Activated naive CD4-positive, alpha-beta T cell treated with anti-CD3 and anti-CD28 coated beads for 36 hours (primary cell): ENCODE measurements at regions not wholly inside any gene's neighbourhood (a gene's known extent, or its start where the extent isn't known, plus 50 kb on each side); places are given as distances from the start of the nearest gene placed in this dataset.

Experiments
- CTCF ChIA-PET: fragments of 350-600 bp; sonication (Branson Sonifier 250); formaldehyde crosslinking; loops from one replicate; lab custom pipeline; 2021; ENCODE audit warnings: antibody characterized with exemption; lab: Charles Lee
- DNase-seq: peaks from one replicate; pipeline ENCODE4 v3.0.0-alpha.2; 2020
- H3K27ac Mint-ChIP-seq: one replicate; pipeline ENCODE4 v1.8.0; 2021; ENCODE audit warnings: mild to moderate bottlenecking, mixed read lengths
- H3K27me3 Mint-ChIP-seq: one replicate; pipeline ENCODE4 v1.8.0; 2021; ENCODE audit warnings: low read depth, mixed read lengths
- H3K36me3 Mint-ChIP-seq: one replicate; pipeline ENCODE4 v1.8.0; 2021; ENCODE audit warnings: low read depth, mixed read lengths
- H3K4me1 Mint-ChIP-seq: one replicate; pipeline ENCODE4 v1.8.0; 2021; ENCODE audit warnings: low read depth, mixed read lengths
- H3K4me3 Mint-ChIP-seq: one replicate; pipeline ENCODE4 v1.8.0; 2021; ENCODE audit warnings: mild to moderate bottlenecking, moderate library complexity, mixed read lengths
- H3K9me3 Mint-ChIP-seq: one replicate; pipeline ENCODE4 v1.8.0; 2021; ENCODE audit warnings: mixed read lengths
- intact Hi-C: fragments of 100-400 bp; cut with micrococcal nuclease; formaldehyde crosslinking; loops from one replicate; pipeline ENCODE4 v1.15.1; 2023

DNA sequence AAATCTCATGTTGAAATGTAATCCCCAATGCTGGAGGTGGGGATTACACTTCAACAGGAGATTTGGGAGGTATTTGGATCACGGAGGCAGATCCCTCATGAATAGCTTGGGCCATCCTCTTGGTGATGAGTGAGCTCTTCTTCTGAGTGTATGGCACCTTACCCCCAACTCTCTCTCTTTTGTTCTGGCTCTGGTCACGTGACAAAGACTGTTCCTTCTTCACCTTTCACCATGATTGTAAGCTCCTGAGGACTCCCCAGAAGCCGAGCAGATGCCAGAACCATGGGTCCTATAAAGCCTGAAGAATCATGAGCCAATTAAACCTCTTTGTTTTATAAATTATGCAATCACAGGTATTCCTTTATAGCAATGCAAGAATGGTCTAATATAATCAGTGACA, 684.2 kb downstream of the LIG4 start:
- H3K36me3 Mint-ChIP-seq, result no peaks in the 10 kb centered on the region
- H3K27ac Mint-ChIP-seq, result no peak overlapping the region
- no peaks in the 10 kb centered on the region for H3K4me1 Mint-ChIP-seq
- intact Hi-C loops, result no loop called here
- H3K27me3 Mint-ChIP-seq, result no peaks in the 10 kb centered on the region
- H3K4me3 Mint-ChIP-seq, result no peak overlapping the region
- CTCF ChIA-PET, result interaction anchor here (0.8 kb wide), 1 partner anchor 94 kb away, joined by 4 read pairs; no protein-coding TSS in a partner anchor
- no peaks in the 10 kb centered on the region for H3K9me3 Mint-ChIP-seq
- no peak for DNase-seq

DNA sequence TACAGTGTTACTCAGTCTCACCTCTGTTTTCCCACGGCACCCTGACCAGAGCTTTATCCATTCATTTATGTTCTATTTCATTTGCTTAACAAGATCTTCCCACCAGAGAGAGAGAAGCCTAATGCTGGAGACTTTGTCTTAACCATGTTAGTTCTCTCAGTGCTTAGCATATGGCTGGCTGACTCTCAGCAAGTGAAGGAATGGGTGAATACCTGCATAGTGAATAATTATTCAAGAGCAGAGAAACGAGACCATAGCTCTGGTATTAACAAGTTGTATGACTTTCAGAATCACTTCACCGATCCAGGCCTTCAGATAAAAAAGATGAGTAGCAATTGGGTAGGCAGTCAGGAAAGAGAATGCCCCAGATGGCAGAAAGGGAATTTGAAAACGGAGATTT, 686.3 kb downstream of the LIG4 start:
- DNase-seq, result no peak
- intact Hi-C loops, result no loop called here
- Mint-ChIP-seq H3K4me1 (no peaks in the 10 kb centered on the region), H3K27ac (no peak overlapping the region), H3K9me3 (no peaks in the 10 kb centered on the region), H3K4me3 (no peak overlapping the region), H3K27me3 (no peaks in the 10 kb centered on the region), H3K36me3 (no peaks in the 10 kb centered on the region)
- CTCF ChIA-PET, result no interaction called here

- CTCF ChIA-PET, result no interaction called here
- no peak for DNase-seq
- Mint-ChIP-seq H3K4me1 (no peaks in the 10 kb centered on the region), H3K27ac (no peak overlapping the region), H3K36me3 (no peaks in the 10 kb centered on the region), H3K9me3 (peaks cover 4% of the 10 kb centered on the region), H3K4me3 (no peak overlapping the region), H3K27me3 (no peaks in the 10 kb centered on the region)
- intact Hi-C loops, result no loop called here
Measured at GRCh38 chr13:107518780-107519179, 696.6 kb downstream of the LIG4 start.

GRCh38 chr13:107518292-107518691, 697.0 kb downstream of the LIG4 start:
- CTCF ChIA-PET, result no interaction called here
- peaks cover 7% of the 10 kb centered on the region for H3K9me3 Mint-ChIP-seq
- no peaks in the 10 kb centered on the region for H3K36me3 Mint-ChIP-seq
- intact Hi-C loops, result no loop called here
- no peaks in the 10 kb centered on the region for H3K27me3 Mint-ChIP-seq
- no peak overlapping the region for H3K27ac Mint-ChIP-seq
- H3K4me1 Mint-ChIP-seq, result no peaks in the 10 kb centered on the region
- no peak overlapping the region for H3K4me3 Mint-ChIP-seq
- no peak for DNase-seq

- Mint-ChIP-seq H3K4me1 (no peaks in the 10 kb centered on the region), H3K4me3 (no peak overlapping the region), H3K27me3 (no peaks in the 10 kb centered on the region), H3K36me3 (no peaks in the 10 kb centered on the region), H3K9me3 (peaks cover 7% of the 10 kb centered on the region), H3K27ac (no peak overlapping the region)
- intact Hi-C loops, result no loop called here
- CTCF ChIA-PET, result no interaction called here
- no peak for DNase-seq
Measured at GRCh38 chr13:107516517-107516916, 698.8 kb downstream of the LIG4 start.

- Mint-ChIP-seq H3K4me3 (no peak overlapping the region), H3K27ac (no peak overlapping the region), H3K27me3 (no peaks in the 10 kb centered on the region), H3K4me1 (no peaks in the 10 kb centered on the region), H3K36me3 (no peaks in the 10 kb centered on the region), H3K9me3 (peaks cover 2% of the 10 kb centered on the region)
- CTCF ChIA-PET, result no interaction called here
- intact Hi-C loops, result no loop called here
- DNase-seq, result no peak
Measured at GRCh38 chr13:107512551-107512950, 702.8 kb downstream of the LIG4 start.

DNA sequence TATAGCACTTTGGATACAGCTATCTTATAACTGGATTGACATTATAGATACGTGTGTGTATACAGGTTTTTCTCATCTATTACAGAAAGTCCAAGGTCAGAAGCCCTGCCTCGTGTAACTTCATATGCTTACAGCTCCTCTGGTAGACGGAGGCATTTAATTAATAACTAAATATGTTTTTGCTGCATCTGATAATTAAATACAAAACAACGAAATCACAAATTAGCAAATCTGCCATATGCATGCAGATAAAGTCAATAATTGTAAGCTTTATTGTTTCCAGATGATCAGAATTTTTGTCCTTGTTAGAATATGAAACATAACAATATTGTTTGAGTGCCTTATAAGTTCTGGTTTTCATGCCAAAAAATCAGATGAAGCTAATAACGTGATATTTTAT, 717.7 kb downstream of the LIG4 start:
- no peaks in the 10 kb centered on the region for H3K36me3 Mint-ChIP-seq
- CTCF ChIA-PET, result no interaction called here
- H3K4me1 Mint-ChIP-seq, result no peaks in the 10 kb centered on the region
- H3K27me3 Mint-ChIP-seq, result no peaks in the 10 kb centered on the region
- peaks cover 3% of the 10 kb centered on the region for H3K9me3 Mint-ChIP-seq
- no peak overlapping the region for H3K4me3 Mint-ChIP-seq
- no peak for DNase-seq
- no peak overlapping the region for H3K27ac Mint-ChIP-seq
- intact Hi-C loops, result no loop called here

GRCh38 chr13:107493266-107493665, 722.1 kb downstream of the LIG4 start:
- Mint-ChIP-seq H3K9me3 (peaks cover 17% of the 10 kb centered on the region), H3K4me1 (no peaks in the 10 kb centered on the region), H3K27me3 (no peaks in the 10 kb centered on the region), H3K4me3 (no peak overlapping the region), H3K27ac (no peak overlapping the region), H3K36me3 (no peaks in the 10 kb centered on the region)
- no peak for DNase-seq
- CTCF ChIA-PET, result no interaction called here
- intact Hi-C loops, result no loop called here

DNA sequence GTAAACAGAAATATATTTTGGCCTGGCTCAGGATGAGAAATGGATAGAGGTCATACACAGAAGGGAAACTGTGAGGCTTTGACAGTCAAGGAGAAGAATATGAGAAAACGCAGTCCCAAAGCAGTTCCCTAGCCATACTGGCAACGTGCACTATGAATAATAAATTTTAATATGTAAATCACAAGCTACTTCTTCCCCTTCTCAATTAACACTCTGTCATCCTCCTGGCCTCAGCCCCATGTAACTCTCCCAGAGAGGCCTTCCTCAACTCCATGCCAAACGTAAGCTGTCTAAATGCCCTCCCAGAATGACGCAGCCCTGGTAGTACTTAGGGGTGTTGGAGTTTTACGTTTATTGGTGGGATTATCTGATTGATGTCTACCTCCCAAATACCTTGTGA, 732.6 kb downstream of the LIG4 start:
- CTCF ChIA-PET, result no interaction called here
- no peaks in the 10 kb centered on the region for H3K9me3 Mint-ChIP-seq
- no peak overlapping the region for H3K4me3 Mint-ChIP-seq
- DNase-seq, result no peak
- H3K27ac Mint-ChIP-seq, result no peak overlapping the region
- intact Hi-C loops, result no loop called here
- no peaks in the 10 kb centered on the region for H3K4me1 Mint-ChIP-seq
- no peaks in the 10 kb centered on the region for H3K27me3 Mint-ChIP-seq
- no peaks in the 10 kb centered on the region for H3K36me3 Mint-ChIP-seq

- Mint-ChIP-seq H3K36me3 (no peaks in the 10 kb centered on the region), H3K4me3 (no peak overlapping the region), H3K4me1 (no peaks in the 10 kb centered on the region), H3K27ac (no peak overlapping the region), H3K9me3 (no peaks in the 10 kb centered on the region), H3K27me3 (no peaks in the 10 kb centered on the region)
- intact Hi-C loops, result no loop called here
- CTCF ChIA-PET, result no interaction called here
- DNase-seq, result no peak
Measured at GRCh38 chr13:107480130-107480529, 735.2 kb downstream of the LIG4 start.

DNA sequence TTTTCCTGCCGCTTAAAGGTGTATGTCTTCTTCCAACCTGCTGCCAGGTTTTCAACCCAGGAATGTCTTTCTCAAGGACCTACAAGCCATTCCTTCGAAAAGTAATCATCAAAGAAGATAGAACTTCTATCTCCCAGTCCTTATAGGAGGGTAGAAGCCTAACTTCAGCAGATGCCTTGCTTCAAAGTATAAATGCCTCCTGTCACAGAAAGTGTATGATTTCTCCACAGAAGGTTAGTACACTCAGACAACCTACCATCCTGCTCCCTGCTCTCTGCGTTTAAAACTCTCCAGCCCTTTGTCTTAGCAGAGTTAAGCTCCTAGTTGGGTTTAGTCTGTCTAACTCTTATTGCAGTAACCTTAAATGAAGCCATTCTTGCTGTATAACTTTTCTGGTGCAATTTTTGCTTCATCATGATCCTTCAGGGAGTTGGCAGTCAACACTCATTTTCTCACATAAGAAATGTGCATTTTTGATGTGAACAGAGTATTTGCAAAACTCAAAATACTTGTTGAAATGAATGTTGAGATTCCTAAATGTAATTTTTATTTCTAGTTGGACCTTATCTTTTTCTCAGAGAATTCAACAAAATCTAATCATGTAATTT, 737.5 kb downstream of the LIG4 start:
- no peak overlapping the region for H3K4me3 Mint-ChIP-seq
- no peak for DNase-seq
- no peaks in the 10 kb centered on the region for H3K9me3 Mint-ChIP-seq
- no peaks in the 10 kb centered on the region for H3K36me3 Mint-ChIP-seq
- H3K4me1 Mint-ChIP-seq, result no peaks in the 10 kb centered on the region
- intact Hi-C loops, result no loop called here
- CTCF ChIA-PET, result interaction anchor here (0.7 kb wide), 1 partner anchor 189 kb away, joined by 3 read pairs; no protein-coding TSS in a partner anchor
- H3K27me3 Mint-ChIP-seq, result no peaks in the 10 kb centered on the region
- H3K27ac Mint-ChIP-seq, result no peak overlapping the region

DNA sequence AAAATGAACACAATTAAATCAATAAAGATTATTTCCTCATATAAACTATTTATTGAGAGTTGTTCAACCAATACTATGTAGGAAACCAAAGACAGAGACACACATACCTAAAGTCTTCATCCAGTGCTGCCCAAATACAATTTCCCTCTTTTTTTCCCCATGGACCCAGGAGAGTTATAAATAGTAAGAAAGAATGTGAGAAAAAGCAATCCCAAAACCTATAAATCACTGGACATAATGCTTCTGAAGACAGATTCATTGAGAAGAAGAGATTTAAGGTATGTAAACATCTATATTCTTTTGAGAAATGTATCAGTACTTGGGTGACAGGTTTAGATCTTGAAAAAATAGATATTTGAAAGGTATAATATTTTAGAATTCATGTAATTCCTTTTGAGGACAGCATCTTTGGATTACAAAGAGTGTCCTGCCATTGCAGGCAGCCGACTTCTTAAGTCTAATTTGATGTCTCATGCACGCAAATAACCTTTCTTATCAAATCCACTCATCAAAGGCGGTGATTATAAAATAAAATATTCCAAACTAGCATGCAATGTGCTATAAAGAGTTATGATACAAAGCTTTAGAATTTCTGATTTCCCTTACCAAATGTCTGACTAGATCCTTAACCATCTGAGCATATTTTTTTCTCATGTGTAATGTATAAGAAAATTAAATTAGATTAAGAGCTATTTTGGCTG, 739.4 kb downstream of the LIG4 start:
- intact Hi-C loops, result no loop called here
- Mint-ChIP-seq H3K27me3 (no peaks in the 10 kb centered on the region), H3K4me3 (no peak overlapping the region), H3K27ac (no peak overlapping the region), H3K36me3 (no peaks in the 10 kb centered on the region), H3K4me1 (no peaks in the 10 kb centered on the region), H3K9me3 (peaks cover 1% of the 10 kb centered on the region)
- CTCF ChIA-PET, result no interaction called here
- DNase-seq, result no peak

DNA sequence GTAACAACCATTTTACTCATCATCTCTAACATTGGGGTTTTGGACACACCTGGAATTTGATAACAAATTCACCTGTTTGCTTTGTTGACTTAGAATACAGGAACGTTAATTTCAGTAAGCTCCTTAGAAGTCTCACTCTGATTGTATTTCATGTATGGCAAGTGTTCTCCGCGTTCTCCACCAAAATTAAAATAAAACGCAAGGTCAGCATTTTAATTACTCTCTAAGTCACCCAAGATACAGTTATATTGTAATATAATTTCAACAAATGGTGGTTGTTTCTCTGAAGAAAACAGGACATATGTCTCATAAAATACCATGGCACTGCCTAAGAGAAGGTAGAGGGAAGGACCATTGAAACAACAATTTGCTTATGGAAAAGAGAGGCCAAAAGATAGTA, 742.1 kb downstream of the LIG4 start:
- peaks cover 1% of the 10 kb centered on the region for H3K9me3 Mint-ChIP-seq
- no peak for DNase-seq
- CTCF ChIA-PET, result no interaction called here
- H3K27ac Mint-ChIP-seq, result no peak overlapping the region
- no peaks in the 10 kb centered on the region for H3K4me1 Mint-ChIP-seq
- H3K4me3 Mint-ChIP-seq, result no peak overlapping the region
- intact Hi-C loops, result no loop called here
- H3K36me3 Mint-ChIP-seq, result no peaks in the 10 kb centered on the region
- H3K27me3 Mint-ChIP-seq, result no peaks in the 10 kb centered on the region
